Neural progenitor cell (in vitro differentiated cells): ENCODE measurements at regions not wholly inside any gene's neighbourhood (a gene's known extent, or its start where the extent isn't known, plus 50 kb on each side); places are given as distances from the start of the nearest gene placed in this dataset.

Source experiments
- DNase-seq: peaks from one replicate; pipeline ENCODE4 v3.0.0-alpha.2; 2016; ENCODE audit warnings: low spot score
- H2AFZ ChIP-seq: fragments of 200-600 bp; sonication (generic); replicated peaks from 2 replicates; pipeline ENCODE4 v1.6.1; 2016; ENCODE audit warnings: antibody characterized with exemption
- H3F3A ChIP-seq: fragments of 200-600 bp; sonication (generic); 2 replicates; pipeline ENCODE4 v1.6.1; 2016; ENCODE audit warnings: antibody characterized with exemption, low read depth
- H3K27ac ChIP-seq: fragments of 200-600 bp; sonication (generic); 2 replicates; pipeline ENCODE4 v1.5.1; 2016; ENCODE audit warnings: mild to moderate bottlenecking
- H3K27me3 ChIP-seq: fragments of 200-600 bp; sonication (generic); 2 replicates; pipeline ENCODE4 v1.6.1; 2016; ENCODE audit warnings: mild to moderate bottlenecking, moderate library complexity
- H3K36me3 ChIP-seq: fragments of 200-600 bp; sonication (generic); 2 replicates; pipeline ENCODE4 v1.5.1; 2016
- H3K4me1 ChIP-seq: fragments of 200-600 bp; sonication (generic); 2 replicates; pipeline ENCODE4 v1.6.1; 2016; ENCODE audit warnings: mixed run types
- H3K4me2 ChIP-seq: fragments of 200-600 bp; sonication (generic); 2 replicates; pipeline ENCODE4 v1.6.1; 2016
- H3K4me3 ChIP-seq: fragments of 200-600 bp; sonication (generic); 2 replicates; pipeline ENCODE4 v1.5.1; 2016
- H3K79me2 ChIP-seq: fragments of 200-600 bp; sonication (generic); 2 replicates; pipeline ENCODE4 v1.6.1; 2016; ENCODE audit warnings: low read depth
- H3K9ac ChIP-seq: fragments of 200-600 bp; sonication (generic); 2 replicates; pipeline ENCODE4 v1.6.1; 2016
- H3K9me3 ChIP-seq: fragments of 200-600 bp; sonication (generic); 2 replicates; pipeline ENCODE4 v1.5.1; 2016; ENCODE audit warnings: low read depth
- H4K20me1 ChIP-seq: fragments of 200-600 bp; sonication (generic); 2 replicates; pipeline ENCODE4 v1.6.1; 2016; ENCODE audit warnings: low read depth
- H3K27ac Mint-ChIP-seq: 3 replicates; pipeline ENCODE4 v1.8.0; 2021; ENCODE audit warnings: mixed read lengths
- H3K27me3 Mint-ChIP-seq: 2 replicates; pipeline ENCODE4 v1.8.0; 2022; ENCODE audit warnings: low read depth, mild to moderate bottlenecking, inconsistent platforms, moderate library complexity, mixed read lengths; ENCODE audit not compliant: insufficient read depth
- H3K36me3 Mint-ChIP-seq: 3 replicates; pipeline ENCODE4 v1.8.0; 2021; ENCODE audit warnings: mixed read lengths
- H3K4me1 Mint-ChIP-seq: 3 replicates; pipeline ENCODE4 v1.8.0; 2021; ENCODE audit warnings: mixed read lengths
- H3K4me3 Mint-ChIP-seq: 3 replicates; pipeline ENCODE4 v1.8.0; 2021; ENCODE audit warnings: mild to moderate bottlenecking, moderate library complexity, mixed read lengths
- H3K9me3 Mint-ChIP-seq: 3 replicates; pipeline ENCODE4 v1.8.0; 2020; ENCODE audit warnings: mixed read lengths
- CTCF ChIP-seq: fragments of 200-600 bp; sonication (generic); IDR thresholded peaks from 2 replicates; pipeline ENCODE4 v1.5.1; 2017; ENCODE audit warnings: antibody characterized with exemption, mild to moderate bottlenecking
- EZH2 ChIP-seq: fragments of 200-600 bp; sonication (generic); IDR thresholded peaks from 2 replicates; pipeline ENCODE4 v1.6.1; 2017; ENCODE audit warnings: antibody characterized with exemption, mild to moderate bottlenecking, moderate library complexity
- EZH2phosphoT487 ChIP-seq: fragments of 200-600 bp; sonication (generic); IDR thresholded peaks from 2 replicates; pipeline ENCODE4 v1.6.1; 2017; ENCODE audit warnings: antibody characterized with exemption

GRCh38 chr16:51756447-51757123 is 605.5 kb upstream of the SALL1 start:
- no peaks in the 10 kb centered on the region for H3F3A ChIP-seq
- TF ChIP-seq EZH2 (no peak), CTCF (peak; percentile 43)
- Mint-ChIP-seq H3K27ac (no peak overlapping the region), H3K9me3 (no peaks in the 10 kb centered on the region), H3K4me1 (peaks cover 41% of the 10 kb centered on the region), H3K4me3 (no peak overlapping the region), H3K27me3 (no peaks in the 10 kb centered on the region), H3K36me3 (no peaks in the 10 kb centered on the region)
- peak; percentile 33 for DNase-seq
- H3K9ac ChIP-seq: no peak overlapping the region
- H3K36me3 ChIP-seq: no peaks in the 10 kb centered on the region
- peaks cover 83% of the 10 kb centered on the region for H3K4me1 ChIP-seq
- no peak overlapping the region for H3K4me2 ChIP-seq
- no peaks in the 10 kb centered on the region for H3K79me2 ChIP-seq
- H3K4me3 ChIP-seq: no peak overlapping the region
- no peak overlapping the region for H3K27ac ChIP-seq
- no peak overlapping the region for H2AFZ ChIP-seq
- H3K27me3 ChIP-seq: no peaks in the 10 kb centered on the region
- no peaks in the 10 kb centered on the region for H4K20me1 ChIP-seq
- H3K9me3 ChIP-seq: no peaks in the 10 kb centered on the region

GRCh38 chr16:51755577-51756355 is 604.7 kb upstream of the SALL1 start:
- Histone ChIP-seq H2AFZ (no peak overlapping the region), H3K79me2 (no peaks in the 10 kb centered on the region), H4K20me1 (no peaks in the 10 kb centered on the region), H3F3A (no peaks in the 10 kb centered on the region), H3K9ac (no peak overlapping the region), H3K4me2 (no peak overlapping the region), H3K4me3 (no peak overlapping the region), H3K4me1 (peaks cover 80% of the 10 kb centered on the region), H3K9me3 (no peaks in the 10 kb centered on the region), H3K27me3 (no peaks in the 10 kb centered on the region), H3K27ac (no peak overlapping the region), H3K36me3 (no peaks in the 10 kb centered on the region)
- DNase-seq: no peak
- no peak overlapping the region for H3K4me3 Mint-ChIP-seq
- no peaks in the 10 kb centered on the region for H3K36me3 Mint-ChIP-seq
- TF ChIP-seq EZH2phosphoT487 (no peak), CTCF (no peak), EZH2 (no peak)
- H3K27me3 Mint-ChIP-seq: no peaks in the 10 kb centered on the region
- no peaks in the 10 kb centered on the region for H3K9me3 Mint-ChIP-seq
- H3K27ac Mint-ChIP-seq: no peak overlapping the region
- peaks cover 36% of the 10 kb centered on the region for H3K4me1 Mint-ChIP-seq

- no peak overlapping the region for H3K27ac Mint-ChIP-seq
- Histone ChIP-seq H2AFZ (no peak overlapping the region), H3K9ac (no peak overlapping the region), H3K36me3 (no peaks in the 10 kb centered on the region), H3K27ac (no peak overlapping the region), H3K4me3 (no peak overlapping the region), H3K4me2 (no peak overlapping the region), H3F3A (no peaks in the 10 kb centered on the region), H3K9me3 (no peaks in the 10 kb centered on the region), H3K4me1 (peaks cover 73% of the 10 kb centered on the region), H3K79me2 (no peaks in the 10 kb centered on the region), H3K27me3 (no peaks in the 10 kb centered on the region), H4K20me1 (no peaks in the 10 kb centered on the region)
- H3K4me3 Mint-ChIP-seq: no peak overlapping the region
- H3K27me3 Mint-ChIP-seq: no peaks in the 10 kb centered on the region
- TF ChIP-seq EZH2phosphoT487 (no peak), CTCF (no peak), EZH2 (no peak)
- peak; percentile 36 for DNase-seq
- H3K36me3 Mint-ChIP-seq: no peaks in the 10 kb centered on the region
- no peaks in the 10 kb centered on the region for H3K9me3 Mint-ChIP-seq
- peaks cover 33% of the 10 kb centered on the region for H3K4me1 Mint-ChIP-seq
Measured at GRCh38 chr16:51755039-51755501, 604.0 kb upstream of the SALL1 start.
